Activated CD8-positive, alpha-beta T cell treated with anti-CD3 and anti-CD28 coated beads for 36 hours (primary cell): ENCODE measurements at regions not wholly inside any gene's neighbourhood (a gene's known extent, or its start where the extent isn't known, plus 50 kb on each side); places are given as distances from the start of the nearest gene placed in this dataset.

ENCODE experiments used
- ATAC-seq: fragments of 200-7000 bp; cut with Tn5 transposase; one replicate; pipeline ENCODE4 v1.10.0; 2021; ENCODE audit warnings: mild to moderate bottlenecking, moderate library complexity
- CTCF ChIA-PET: fragments of 350-600 bp; sonication (Branson Sonifier 250); formaldehyde crosslinking; loops from one replicate; lab custom pipeline; 2021; ENCODE audit warnings: antibody characterized with exemption; lab: Charles Lee
- POLR2A ChIA-PET: fragments of 350-600 bp; sonication (Branson Sonifier 250); formaldehyde crosslinking; loops from one replicate; lab custom pipeline; 2021; ENCODE audit warnings: antibody characterized with exemption; lab: Charles Lee
- DNase-seq: peaks from one replicate; pipeline ENCODE4 v3.0.0-alpha.2; 2020
- H3K27ac Mint-ChIP-seq: one replicate; pipeline ENCODE4 v1.8.0; 2021; ENCODE audit warnings: mild to moderate bottlenecking, mixed read lengths
- H3K27me3 Mint-ChIP-seq: one replicate; pipeline ENCODE4 v1.8.0; 2021; ENCODE audit warnings: mixed read lengths
- H3K36me3 Mint-ChIP-seq: one replicate; pipeline ENCODE4 v1.8.0; 2021; ENCODE audit warnings: low read depth, mixed read lengths
- H3K4me1 Mint-ChIP-seq: one replicate; pipeline ENCODE4 v1.8.0; 2021; ENCODE audit warnings: low read depth, mixed read lengths
- H3K4me3 Mint-ChIP-seq: one replicate; pipeline ENCODE4 v1.8.0; 2021; ENCODE audit warnings: mild to moderate bottlenecking, moderate library complexity, mixed read lengths
- H3K9me3 Mint-ChIP-seq: one replicate; pipeline ENCODE4 v1.8.0; 2021; ENCODE audit warnings: mixed read lengths
- CTCF ChIP-seq: fragments of 200-600 bp; IDR thresholded peaks from one replicate; pipeline ENCODE4 v1.8.0; 2022; ENCODE audit warnings: antibody characterized with exemption, mild to moderate bottlenecking
- intact Hi-C: fragments of 100-400 bp; cut with micrococcal nuclease; formaldehyde crosslinking; loops from one replicate; pipeline ENCODE4 v1.10.0; 2022

GRCh38 chr2:193894081-193894480 is 1699.3 kb upstream of the TMEFF2 start:
- Mint-ChIP-seq H3K27me3 (no peaks in the 10 kb centered on the region), H3K4me3 (no peak overlapping the region), H3K9me3 (peaks cover 5% of the 10 kb centered on the region), H3K27ac (no peak overlapping the region), H3K36me3 (no peaks in the 10 kb centered on the region), H3K4me1 (no peaks in the 10 kb centered on the region)
- intact Hi-C loops, result no loop called here
- CTCF ChIA-PET, result no interaction called here
- POLR2A ChIA-PET, result no interaction called here
- TF ChIP-seq CTCF, result no peak
- no peak for ATAC-seq
- DNase-seq, result no peak

- H3K27ac Mint-ChIP-seq, result no peak overlapping the region
- no peak for ATAC-seq
- no peak for TF ChIP-seq CTCF
- CTCF ChIA-PET, result no interaction called here
- DNase-seq, result no peak
- POLR2A ChIA-PET, result no interaction called here
- H3K4me1 Mint-ChIP-seq, result no peaks in the 10 kb centered on the region
- H3K36me3 Mint-ChIP-seq, result no peaks in the 10 kb centered on the region
- intact Hi-C loops, result no loop called here
- H3K9me3 Mint-ChIP-seq, result peaks cover 5% of the 10 kb centered on the region
- no peaks in the 10 kb centered on the region for H3K27me3 Mint-ChIP-seq
- H3K4me3 Mint-ChIP-seq, result no peak overlapping the region
These were observed 1696.3 kb upstream of the TMEFF2 start for GRCh38 chr2:193891023-193891422.

- ChIA-PET CTCF (no interaction called here), POLR2A (interaction anchor here (0.6 kb wide), 1 partner anchor 367 kb away, joined by 3 read pairs; no protein-coding TSS in a partner anchor)
- no peak overlapping the region for H3K4me3 Mint-ChIP-seq
- no peak overlapping the region for H3K27ac Mint-ChIP-seq
- DNase-seq, result no peak
- no peaks in the 10 kb centered on the region for H3K27me3 Mint-ChIP-seq
- intact Hi-C loops, result no loop called here
- ATAC-seq, result no peak
- TF ChIP-seq CTCF, result no peak
- H3K9me3 Mint-ChIP-seq, result peaks cover 17% of the 10 kb centered on the region
- H3K4me1 Mint-ChIP-seq, result no peaks in the 10 kb centered on the region
- H3K36me3 Mint-ChIP-seq, result no peaks in the 10 kb centered on the region
These were observed 1690.7 kb upstream of the TMEFF2 start for GRCh38 chr2:193885419-193885818.

GRCh38 chr2:193883820-193884219 is 1689.1 kb upstream of the TMEFF2 start:
- no peaks in the 10 kb centered on the region for H3K4me1 Mint-ChIP-seq
- no peak overlapping the region for H3K27ac Mint-ChIP-seq
- ChIA-PET CTCF (no interaction called here), POLR2A (no interaction called here)
- peaks cover 13% of the 10 kb centered on the region for H3K9me3 Mint-ChIP-seq
- DNase-seq (no peak), ATAC-seq (no peak)
- H3K36me3 Mint-ChIP-seq, result no peaks in the 10 kb centered on the region
- H3K4me3 Mint-ChIP-seq, result no peak overlapping the region
- intact Hi-C loops, result no loop called here
- TF ChIP-seq CTCF, result no peak
- H3K27me3 Mint-ChIP-seq, result no peaks in the 10 kb centered on the region

DNA sequence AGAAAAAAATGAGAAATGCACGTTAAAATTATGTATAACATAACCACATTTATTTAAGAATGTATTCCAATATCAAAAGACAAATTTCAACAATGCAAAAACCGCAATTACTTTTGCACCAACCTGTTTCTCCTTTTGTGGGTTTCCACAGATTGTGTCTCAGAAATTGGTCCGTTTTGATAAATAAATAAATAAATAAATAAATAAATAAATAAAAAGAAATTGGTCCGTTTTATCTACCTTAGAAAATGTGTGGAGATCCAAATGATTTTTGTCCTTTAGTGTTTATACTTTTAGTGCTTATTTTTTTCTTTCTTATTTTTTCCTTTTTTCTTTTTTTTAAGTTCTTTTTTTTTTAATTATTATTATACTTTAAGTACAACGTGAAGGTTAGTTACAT is 1682.2 kb upstream of the TMEFF2 start:
- Mint-ChIP-seq H3K9me3 (peaks cover 6% of the 10 kb centered on the region), H3K4me1 (no peaks in the 10 kb centered on the region), H3K36me3 (no peaks in the 10 kb centered on the region), H3K4me3 (no peak overlapping the region), H3K27me3 (no peaks in the 10 kb centered on the region), H3K27ac (no peak overlapping the region)
- ChIA-PET CTCF (no interaction called here), POLR2A (no interaction called here)
- no peak for DNase-seq
- intact Hi-C loops, result no loop called here
- ATAC-seq, result no peak
- no peak for TF ChIP-seq CTCF
